ENCODE measurements at regions not wholly inside any gene's neighbourhood (a gene's known extent, or its start where the extent isn't known, plus 50 kb on each side); places are given as distances from the start of the nearest gene placed in this dataset.

DNA sequence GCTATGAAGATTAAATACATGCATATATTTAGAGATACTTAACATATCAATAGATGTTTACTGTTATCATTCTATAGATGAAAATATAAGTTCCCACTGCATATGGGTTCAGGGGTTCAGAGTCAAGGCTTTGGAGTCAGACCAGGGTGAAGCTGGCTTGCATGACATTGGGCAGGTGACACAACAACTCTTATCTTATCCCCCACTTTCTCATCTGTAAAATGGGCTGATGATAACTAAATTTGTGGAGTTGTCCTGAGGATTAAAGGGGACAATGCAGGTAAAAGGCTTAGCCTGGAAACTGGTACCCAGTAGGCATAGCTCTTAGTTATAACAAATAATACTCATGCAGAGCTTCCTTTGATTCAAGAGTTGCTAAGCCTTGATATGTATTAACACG is 72.6 kb upstream of the BRINP1 start:
- FAIRE-seq = no peak

DNA sequence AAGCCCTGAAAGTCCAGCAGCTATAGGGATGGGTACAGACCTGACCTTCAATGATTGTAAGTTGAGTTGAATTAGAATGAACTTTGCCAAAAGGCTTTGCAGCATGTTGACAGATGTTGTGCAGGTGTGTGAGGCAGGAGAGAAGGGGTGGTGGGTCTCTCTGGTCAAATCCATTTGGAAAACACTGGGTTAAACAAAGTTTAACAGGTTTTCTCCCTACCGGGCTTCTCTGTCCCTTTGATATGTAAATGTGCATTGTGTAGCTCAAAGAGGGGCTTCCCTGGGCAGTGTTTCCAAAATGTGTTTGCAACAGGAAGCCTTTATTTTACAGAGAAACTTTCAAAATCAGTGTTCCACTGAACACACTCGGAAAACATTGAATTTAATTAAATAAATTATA is 72.1 kb upstream of the BRINP1 start:
- no peak for FAIRE-seq

- no peak for FAIRE-seq
Measured at GRCh38 chr9:119436261-119436660, 67.0 kb upstream of the BRINP1 start.

GRCh38 chr9:119435076-119435475 is 65.8 kb upstream of the BRINP1 start:
- FAIRE-seq = no peak

GRCh38 chr9:119432428-119432827 is 63.2 kb upstream of the BRINP1 start:
- no peak for FAIRE-seq

GRCh38 chr9:119429302-119429701 is 60.1 kb upstream of the BRINP1 start:
- no peak for FAIRE-seq

- no peak for FAIRE-seq
Measured at GRCh38 chr9:119420231-119420630, 51.0 kb upstream of the BRINP1 start.

Measured in A204.1 (cell line).